GM19324 (cell line): ENCODE measurements at regions not wholly inside any gene's neighbourhood (a gene's known extent, or its start where the extent isn't known, plus 50 kb on each side); places are given as distances from the start of the nearest gene placed in this dataset.

Experiments
- ATAC-seq: cut with Tn5 transposase; IDR thresholded peaks from one replicate; pipeline ENCODE4 v1.9.1; 2021; ENCODE audit warnings: mild to moderate bottlenecking, moderate library complexity; ENCODE audit not compliant: unreplicated experiment, low FRiP score

- ATAC-seq = no peak
Observed at GRCh38 chr14:84671776-84672175, 858.2 kb upstream of the FLRT2 start.

GRCh38 chr14:84674636-84675035 lies 855.3 kb upstream of the FLRT2 start:
- no peak for ATAC-seq

- ATAC-seq = no peak
Observed at GRCh38 chr14:84686550-84686949, 843.4 kb upstream of the FLRT2 start.

- no peak for ATAC-seq
Observed at GRCh38 chr14:84688297-84689025, 841.5 kb upstream of the FLRT2 start.

- no peak for ATAC-seq
Observed at GRCh38 chr14:84694161-84694560, 835.8 kb upstream of the FLRT2 start.

- no peak for ATAC-seq
Observed at GRCh38 chr14:84704601-84705000, 825.3 kb upstream of the FLRT2 start.

GRCh38 chr14:84707830-84708229 lies 822.1 kb upstream of the FLRT2 start:
- ATAC-seq = no peak

- no peak for ATAC-seq
Observed at GRCh38 chr14:84708865-84709264, 821.1 kb upstream of the FLRT2 start.

GRCh38 chr14:84726471-84726870 lies 803.5 kb upstream of the FLRT2 start:
- ATAC-seq = no peak

- no peak for ATAC-seq
Observed at GRCh38 chr14:84749191-84749955, 780.6 kb upstream of the FLRT2 start.

GRCh38 chr14:84750284-84750683 lies 779.7 kb upstream of the FLRT2 start:
- no peak for ATAC-seq

- no peak for ATAC-seq
Observed at GRCh38 chr14:84750763-84751554, 779.0 kb upstream of the FLRT2 start.

- ATAC-seq = no peak
Observed at GRCh38 chr14:84751745-84752144, 778.2 kb upstream of the FLRT2 start.

- no peak for ATAC-seq
Observed at GRCh38 chr14:84760489-84761126, 769.3 kb upstream of the FLRT2 start.

- ATAC-seq = no peak
Observed at GRCh38 chr14:84767434-84767833, 762.5 kb upstream of the FLRT2 start.

- ATAC-seq = no peak
Observed at GRCh38 chr14:84770030-84770429, 759.9 kb upstream of the FLRT2 start.

GRCh38 chr14:84777356-84777755 lies 752.6 kb upstream of the FLRT2 start:
- no peak for ATAC-seq

GRCh38 chr14:84782902-84783301 lies 747.0 kb upstream of the FLRT2 start:
- no peak for ATAC-seq

GRCh38 chr14:84783511-84783910 lies 746.4 kb upstream of the FLRT2 start:
- no peak for ATAC-seq

GRCh38 chr14:84785996-84786395 lies 743.9 kb upstream of the FLRT2 start:
- no peak for ATAC-seq

- no peak for ATAC-seq
Observed at GRCh38 chr14:84789012-84789411, 740.9 kb upstream of the FLRT2 start.
